Gastroesophageal sphincter (tissue), 3 donors: ENCODE measurements at regions not wholly inside any gene's neighbourhood (a gene's known extent, or its start where the extent isn't known, plus 50 kb on each side); places are given as distances from the start of the nearest gene placed in this dataset.

Experiments
- CTCF ChIP-seq, 4 experiments: fragments of 200-600 bp in 2 of 4; fragments of 450-650 bp in 2 of 4; sonication (generic) in 1 of 4; IDR thresholded peaks; one replicate each; pipeline ENCODE4 v1.5.1; 2017 to 2019; ENCODE audit warnings: antibody characterized with exemption in 4 of 4, mild to moderate bottlenecking in 2 of 4, moderate library complexity in 2 of 4
- EP300 ChIP-seq: sonication (generic); formaldehyde crosslinking; IDR thresholded peaks from one replicate; pipeline ENCODE4 v1.6.1; 2017; ENCODE audit warnings: antibody characterized with exemption, mild to moderate bottlenecking
- POLR2A ChIP-seq, 2 donors: fragments of 450-650 bp; IDR thresholded peaks; one replicate each; pipeline ENCODE4 v1.6.1; 2017; ENCODE audit warnings: antibody characterized with exemption in 2 of 2, mild to moderate bottlenecking in 2 of 2, moderate library complexity in 1 of 2
- POLR2AphosphoS5 ChIP-seq: sonication (generic); formaldehyde crosslinking; IDR thresholded peaks from one replicate; pipeline ENCODE4 v1.6.1; 2017; ENCODE audit warnings: antibody characterized with exemption

- TF ChIP-seq POLR2A (IDR thresholded peaks at IDR 0.05) (no peak), CTCF (IDR thresholded peaks at IDR 0.05) (no peak), POLR2AphosphoS5 (no peak), EP300 (no peak)
Measured at GRCh38 chr2:67311536-67311935, 85.6 kb upstream of the ETAA1 start.
